ENCODE measurements at regions not wholly inside any gene's neighbourhood (a gene's known extent, or its start where the extent isn't known, plus 50 kb on each side); places are given as distances from the start of the nearest gene placed in this dataset.
"Not testable (repeated sequence)": the region's sequence is repeated elsewhere in the genome, so short reads cannot be mapped to it uniquely, and the experiment has no call there.

- DNase-seq (ENCODE audit: low read depth) = no peak
These were observed 66.9 kb upstream of the NEIL3 start for GRCh38 chr4:177242651-177243286.

- no peak for DNase-seq (ENCODE audit: low read depth)
These were observed 62.8 kb upstream of the NEIL3 start for GRCh38 chr4:177246641-177247584.

- peak; percentile 34 for DNase-seq (ENCODE audit: low read depth)
These were observed 59.5 kb upstream of the NEIL3 start for GRCh38 chr4:177250056-177250696.

GRCh38 chr4:177251237-177251636 is 58.4 kb upstream of the NEIL3 start:
- DNase-seq (ENCODE audit: low read depth) = no peak

GRCh38 chr4:177255359-177255758 is 54.3 kb upstream of the NEIL3 start:
- DNase-seq (ENCODE audit: low read depth) = no peak

GRCh38 chr4:177256950-177257349 is 52.7 kb upstream of the NEIL3 start:
- no peak for DNase-seq (ENCODE audit: low read depth)

- DNase-seq (ENCODE audit: low read depth) = not testable (repeated sequence)
These were observed 50.2 kb upstream of the NEIL3 start for GRCh38 chr4:177259466-177259865.
